Breast epithelium (tissue), 3 donors: ENCODE measurements at regions not wholly inside any gene's neighbourhood (a gene's known extent, or its start where the extent isn't known, plus 50 kb on each side); places are given as distances from the start of the nearest gene placed in this dataset.

ENCODE experiments used
- POLR2A ChIP-seq: fragments of 450-650 bp; IDR thresholded peaks from one replicate; pipeline ENCODE4 v1.6.1; 2016; ENCODE audit warnings: antibody characterized with exemption, mild to moderate bottlenecking, moderate library complexity
- POLR2AphosphoS5 ChIP-seq, 3 donors: sonication (generic); formaldehyde crosslinking; IDR thresholded peaks; one replicate each; pipeline ENCODE4 v1.6.1; 2017; ENCODE audit warnings: antibody characterized with exemption in 3 of 3
- TF ChIP-seq, protein P1 (sequence below), 3 donors: fragments of 450-650 bp; IDR thresholded peaks; one replicate each; pipeline ENCODE4 v1.5.1; 2016 to 2017; ENCODE audit warnings: antibody characterized with exemption in 3 of 3, mild to moderate bottlenecking in 3 of 3, moderate library complexity in 3 of 3

GRCh38 chr14:101495284-101495683 is 66.0 kb upstream of the DIO3 start:
- TF ChIP-seq, protein P1, sequence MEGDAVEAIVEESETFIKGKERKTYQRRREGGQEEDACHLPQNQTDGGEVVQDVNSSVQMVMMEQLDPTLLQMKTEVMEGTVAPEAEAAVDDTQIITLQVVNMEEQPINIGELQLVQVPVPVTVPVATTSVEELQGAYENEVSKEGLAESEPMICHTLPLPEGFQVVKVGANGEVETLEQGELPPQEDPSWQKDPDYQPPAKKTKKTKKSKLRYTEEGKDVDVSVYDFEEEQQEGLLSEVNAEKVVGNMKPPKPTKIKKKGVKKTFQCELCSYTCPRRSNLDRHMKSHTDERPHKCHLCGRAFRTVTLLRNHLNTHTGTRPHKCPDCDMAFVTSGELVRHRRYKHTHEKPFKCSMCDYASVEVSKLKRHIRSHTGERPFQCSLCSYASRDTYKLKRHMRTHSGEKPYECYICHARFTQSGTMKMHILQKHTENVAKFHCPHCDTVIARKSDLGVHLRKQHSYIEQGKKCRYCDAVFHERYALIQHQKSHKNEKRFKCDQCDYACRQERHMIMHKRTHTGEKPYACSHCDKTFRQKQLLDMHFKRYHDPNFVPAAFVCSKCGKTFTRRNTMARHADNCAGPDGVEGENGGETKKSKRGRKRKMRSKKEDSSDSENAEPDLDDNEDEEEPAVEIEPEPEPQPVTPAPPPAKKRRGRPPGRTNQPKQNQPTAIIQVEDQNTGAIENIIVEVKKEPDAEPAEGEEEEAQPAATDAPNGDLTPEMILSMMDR (IDR thresholded peaks at IDR 0.05), result no peak
- TF ChIP-seq POLR2A, result no peak
- TF ChIP-seq POLR2AphosphoS5 (IDR thresholded peaks at IDR 0.05), result no peak
